Liver (tissue), 8 donors: ENCODE measurements at regions not wholly inside any gene's neighbourhood (a gene's known extent, or its start where the extent isn't known, plus 50 kb on each side); places are given as distances from the start of the nearest gene placed in this dataset.
"Not testable (repeated sequence)": the region's sequence is repeated elsewhere in the genome, so short reads cannot be mapped to it uniquely, and the experiment has no call there.

ENCODE experiments used
- DNase-seq: peaks from one replicate; pipeline ENCODE4 v3.0.0-alpha.2; 2017; ENCODE audit warnings: low spot score
- H3K27ac ChIP-seq, 2 donors: one replicate each; pipeline ENCODE4 v1.7.0; 2013; ENCODE audit warnings: inconsistent platforms in 2 of 2, low read length in 2 of 2, control low read depth in 1 of 2, low read depth in 1 of 2, mild to moderate bottlenecking in 1 of 2
- H3K27me3 ChIP-seq, 4 donors: one replicate each; pipeline versions ENCODE4 v1.6.1 to v1.7.0; 2013; ENCODE audit warnings: low read length in 3 of 4, inconsistent platforms in 1 of 4, mild to moderate bottlenecking in 1 of 4, moderate library complexity in 1 of 4; ENCODE audit not compliant: control insufficient read depth in 4 of 4, insufficient read depth in 4 of 4
- H3K36me3 ChIP-seq, 4 donors: one replicate each; pipeline versions ENCODE4 v1.6.1 to v1.7.0; 2013; ENCODE audit warnings: low read length in 3 of 4, mild to moderate bottlenecking in 3 of 4, low read depth in 1 of 4, moderate library complexity in 1 of 4; ENCODE audit not compliant: control insufficient read depth in 4 of 4, insufficient read depth in 3 of 4
- H3K4me1 ChIP-seq, 4 donors: one replicate each; pipeline versions ENCODE4 v1.6.1 to v1.7.0; 2013; ENCODE audit warnings: low read length in 3 of 4, mild to moderate bottlenecking in 3 of 4, moderate library complexity in 1 of 4; ENCODE audit not compliant: control insufficient read depth in 4 of 4, insufficient read depth in 4 of 4
- H3K4me3 ChIP-seq, 3 donors: one replicate each; pipeline versions ENCODE4 v1.6.1 to v1.7.0; 2013; ENCODE audit warnings: low read length in 3 of 3, control low read depth in 1 of 3, low read depth in 1 of 3, mild to moderate bottlenecking in 1 of 3
- H3K9ac ChIP-seq, 2 donors: one replicate each; pipeline ENCODE4 v1.7.0; 2013; ENCODE audit warnings: low read length in 2 of 2, mild to moderate bottlenecking in 2 of 2, moderate library complexity in 2 of 2, control low read depth in 1 of 2, low read depth in 1 of 2
- H3K9me3 ChIP-seq, 4 donors: one replicate each; pipeline versions ENCODE4 v1.6.1 to v1.7.0; 2013; ENCODE audit warnings: low read length in 3 of 4; ENCODE audit not compliant: control insufficient read depth in 4 of 4
- CTCF ChIP-seq: fragments of 150-350 bp; IDR thresholded peaks from 2 replicates; pipeline ENCODE4 v1.5.1; 2017; ENCODE audit warnings: improper control_type of control experiment, low read depth, low read length; ENCODE audit not compliant: missing input control
- EGR1 ChIP-seq, 2 donors: IDR thresholded peaks; 2 replicates each; pipeline ENCODE4 v1.6.1; 2016 to 2018; ENCODE audit warnings: antibody characterized with exemption in 2 of 2, low read depth in 2 of 2
- FOXA1 ChIP-seq: IDR thresholded peaks from 2 replicates; pipeline ENCODE4 v1.6.1; 2016; ENCODE audit warnings: antibody characterized with exemption
- FOXA2 ChIP-seq: IDR thresholded peaks from 2 replicates; pipeline ENCODE4 v1.6.1; 2016; ENCODE audit warnings: antibody characterized with exemption
- GABPA ChIP-seq, 2 donors: IDR thresholded peaks in 1 of 2; conservative IDR thresholded peaks in 1 of 2; 2 replicates each; pipeline ENCODE4 v1.6.1; 2016; ENCODE audit warnings: antibody characterized with exemption in 2 of 2, mild to moderate bottlenecking in 1 of 2, moderate library complexity in 1 of 2
- HNF4A ChIP-seq, 2 donors: conservative IDR thresholded peaks; 2 replicates each; pipeline ENCODE4 v1.6.1; 2016; ENCODE audit warnings: antibody characterized with exemption in 2 of 2, mild to moderate bottlenecking in 2 of 2
- HNF4G ChIP-seq: IDR thresholded peaks from 2 replicates; pipeline ENCODE4 v1.6.1; 2016; ENCODE audit warnings: antibody characterized with exemption
- JUND ChIP-seq, 2 donors: IDR thresholded peaks; 2 replicates each; pipeline ENCODE4 v1.6.1; 2016; ENCODE audit warnings: antibody characterized with exemption in 2 of 2
- MAX ChIP-seq: IDR thresholded peaks from 2 replicates; pipeline ENCODE4 v1.6.1; 2016; ENCODE audit warnings: antibody characterized with exemption
- NR2F2 ChIP-seq: IDR thresholded peaks from 2 replicates; pipeline ENCODE4 v1.6.1; 2016; ENCODE audit warnings: antibody characterized with exemption
- RAD21 ChIP-seq, 2 donors: IDR thresholded peaks; 2 replicates each; pipeline ENCODE4 v1.6.1; 2016; ENCODE audit warnings: antibody characterized with exemption in 2 of 2, mild to moderate bottlenecking in 2 of 2
- RXRA ChIP-seq, 2 donors: IDR thresholded peaks; 2 replicates each; pipeline ENCODE4 v1.6.1; 2017 to 2018; ENCODE audit warnings: antibody characterized with exemption in 2 of 2, mild to moderate bottlenecking in 1 of 2
- SP1 ChIP-seq: IDR thresholded peaks from 2 replicates; pipeline ENCODE4 v1.6.1; 2018; ENCODE audit warnings: antibody characterized with exemption, mild to moderate bottlenecking
- TAF1 ChIP-seq: conservative IDR thresholded peaks from 2 replicates; pipeline ENCODE4 v1.6.1; 2016; ENCODE audit warnings: antibody characterized with exemption, mild to moderate bottlenecking
- YY1 ChIP-seq: IDR thresholded peaks from 2 replicates; pipeline ENCODE4 v1.6.1; 2016; ENCODE audit warnings: antibody characterized with exemption, mild to moderate bottlenecking
- ZBTB33 ChIP-seq: IDR thresholded peaks from 2 replicates; pipeline ENCODE4 v1.6.1; 2016; ENCODE audit warnings: antibody characterized with exemption
- WGBS: extraction: QIAGEN DNeasy Blood & Tissue Kit; methylation state at CpG from one replicate; pipeline ENCODE4 v1.1.7; 2013; 5-methylcytosine and 5-hydroxymethylcytosine counted together
- TF ChIP-seq, protein P1 (sequence below): IDR thresholded peaks from 2 replicates; pipeline ENCODE4 v1.6.1; 2016; ENCODE audit warnings: antibody characterized with exemption, mild to moderate bottlenecking
- TF ChIP-seq, protein P2 (sequence below): IDR thresholded peaks from 2 replicates; pipeline ENCODE4 v1.6.1; 2016; ENCODE audit warnings: antibody characterized with exemption
- donor health status: healthy.
- donor health status: healthy.
- donor health status: healthy.
- donor health status: healthy.
- donor health status: healthy.

DNA sequence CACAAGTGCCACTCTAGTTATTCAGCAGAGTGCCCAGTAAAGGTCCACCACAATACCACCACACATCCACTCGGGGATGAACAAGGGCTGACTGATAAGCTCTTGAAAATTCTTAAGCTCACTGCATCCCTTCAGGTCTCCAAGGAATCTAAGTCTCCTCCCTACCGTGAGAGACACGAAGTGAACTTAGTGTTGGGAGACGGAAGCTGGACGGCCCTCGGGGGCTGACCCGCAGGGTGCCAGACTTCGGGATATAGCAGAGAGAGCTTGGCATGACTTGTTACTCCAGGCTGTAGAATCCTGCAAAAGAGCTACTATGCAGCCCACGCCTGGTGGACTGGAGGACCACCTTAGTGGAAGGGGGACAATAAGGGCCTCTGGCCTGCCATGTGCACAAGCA lies 75.1 kb downstream of the LYZL1 start:
- H3K36me3 ChIP-seq, H3K4me3 ChIP-seq, H3K27me3 ChIP-seq, H3K4me1 ChIP-seq, H3K9ac ChIP-seq, DNase-seq, H3K27ac ChIP-seq, H3K9me3 ChIP-seq: not testable (repeated sequence)
- 95% methylated on average over 9 of the region's 9 CpGs for WGBS

- H3K27me3 ChIP-seq, DNase-seq, H3K9ac ChIP-seq, H3K4me1 ChIP-seq, H3K4me3 ChIP-seq, H3K9me3 ChIP-seq, H3K27ac ChIP-seq, H3K36me3 ChIP-seq: not testable (repeated sequence)
- WGBS: 94% methylated on average over 27 of the region's 27 CpGs
These were observed 77.3 kb downstream of the LYZL1 start for GRCh38 chr10:29366206-29366605.

GRCh38 chr10:29369419-29369818 lies 80.5 kb downstream of the LYZL1 start:
- no peaks in the 10 kb centered on the region for H3K9me3 ChIP-seq
- H3K27me3 ChIP-seq: no peaks in the 10 kb centered on the region
- no peak overlapping the region for H3K4me3 ChIP-seq
- DNase-seq: no peak
- no peak overlapping the region for H3K9ac ChIP-seq
- 89% methylated on average over 5 of the region's 5 CpGs for WGBS
- H3K27ac ChIP-seq: no peak overlapping the region
- H3K36me3 ChIP-seq: no peaks in the 10 kb centered on the region
- H3K4me1 ChIP-seq: peaks cover 0 to 2% (median 0%) of the 10 kb centered on the region in 4 donors
- TF ChIP-seq EGR1 (IDR thresholded peaks at IDR 0.05; ENCODE audit: low read depth in 2 of 2) (no peak), RAD21 (IDR thresholded peaks at IDR 0.05) (no peak), RXRA (IDR thresholded peaks at IDR 0.05) (no peak), MAX (no peak), FOXA2 (no peak), HNF4A (conservative IDR thresholded peaks at IDR 0.05) (no peak), GABPA (IDR thresholded peaks at IDR 0.05 in 1 of 2, conservative IDR thresholded peaks at IDR 0.05 in 1 of 2) (no peak), CTCF (no peak), ZBTB33 (no peak), HNF4G (no peak), FOXA1 (no peak), TAF1 (no peak), YY1 (no peak), SP1 (no peak), NR2F2 (no peak), JUND (IDR thresholded peaks at IDR 0.05) (no peak)
- TF ChIP-seq, protein P1, sequence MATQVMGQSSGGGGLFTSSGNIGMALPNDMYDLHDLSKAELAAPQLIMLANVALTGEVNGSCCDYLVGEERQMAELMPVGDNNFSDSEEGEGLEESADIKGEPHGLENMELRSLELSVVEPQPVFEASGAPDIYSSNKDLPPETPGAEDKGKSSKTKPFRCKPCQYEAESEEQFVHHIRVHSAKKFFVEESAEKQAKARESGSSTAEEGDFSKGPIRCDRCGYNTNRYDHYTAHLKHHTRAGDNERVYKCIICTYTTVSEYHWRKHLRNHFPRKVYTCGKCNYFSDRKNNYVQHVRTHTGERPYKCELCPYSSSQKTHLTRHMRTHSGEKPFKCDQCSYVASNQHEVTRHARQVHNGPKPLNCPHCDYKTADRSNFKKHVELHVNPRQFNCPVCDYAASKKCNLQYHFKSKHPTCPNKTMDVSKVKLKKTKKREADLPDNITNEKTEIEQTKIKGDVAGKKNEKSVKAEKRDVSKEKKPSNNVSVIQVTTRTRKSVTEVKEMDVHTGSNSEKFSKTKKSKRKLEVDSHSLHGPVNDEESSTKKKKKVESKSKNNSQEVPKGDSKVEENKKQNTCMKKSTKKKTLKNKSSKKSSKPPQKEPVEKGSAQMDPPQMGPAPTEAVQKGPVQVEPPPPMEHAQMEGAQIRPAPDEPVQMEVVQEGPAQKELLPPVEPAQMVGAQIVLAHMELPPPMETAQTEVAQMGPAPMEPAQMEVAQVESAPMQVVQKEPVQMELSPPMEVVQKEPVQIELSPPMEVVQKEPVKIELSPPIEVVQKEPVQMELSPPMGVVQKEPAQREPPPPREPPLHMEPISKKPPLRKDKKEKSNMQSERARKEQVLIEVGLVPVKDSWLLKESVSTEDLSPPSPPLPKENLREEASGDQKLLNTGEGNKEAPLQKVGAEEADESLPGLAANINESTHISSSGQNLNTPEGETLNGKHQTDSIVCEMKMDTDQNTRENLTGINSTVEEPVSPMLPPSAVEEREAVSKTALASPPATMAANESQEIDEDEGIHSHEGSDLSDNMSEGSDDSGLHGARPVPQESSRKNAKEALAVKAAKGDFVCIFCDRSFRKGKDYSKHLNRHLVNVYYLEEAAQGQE: no peak
- TF ChIP-seq, protein P2, sequence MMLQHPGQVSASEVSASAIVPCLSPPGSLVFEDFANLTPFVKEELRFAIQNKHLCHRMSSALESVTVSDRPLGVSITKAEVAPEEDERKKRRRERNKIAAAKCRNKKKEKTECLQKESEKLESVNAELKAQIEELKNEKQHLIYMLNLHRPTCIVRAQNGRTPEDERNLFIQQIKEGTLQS: no peak
